ENCODE measurements at regions not wholly inside any gene's neighbourhood (a gene's known extent, or its start where the extent isn't known, plus 50 kb on each side); places are given as distances from the start of the nearest gene placed in this dataset.

- intact Hi-C loops (cut with micrococcal nuclease), result no loop called here
- no peak overlapping the region for H3K9ac ChIP-seq (ENCODE audit: low read length)
- 80% methylated on average over 1 of the region's 3 CpGs for WGBS (ENCODE audit: insufficient coverage)
Observed at GRCh38 chr3:95097493-95097892, 1034.6 kb downstream of the NSUN3 start.

GRCh38 chr3:95120921-95121320 lies 1058.1 kb downstream of the NSUN3 start:
- CTCF ChIA-PET, result no interaction called here
- ATAC-seq (ENCODE audit: low read depth) (no peak), DNase-seq (no peak)
- Histone ChIP-seq H3K36me3 (replicated peaks in 1 of 2; ENCODE audit: control extremely low read depth in 1 of 2, control insufficient read depth in 1 of 2, extremely low read depth in 1 of 2, insufficient read depth in 2 of 2, low read length in 1 of 2) (no peaks in the 10 kb centered on the region), H3K79me2 (ENCODE audit: control insufficient read depth, insufficient read depth, low read length) (no peaks in the 10 kb centered on the region), H3K4me1 (ENCODE audit: control insufficient read depth in 2 of 2, insufficient read depth in 2 of 2, low read length in 2 of 2) (no peaks in the 10 kb centered on the region), H3K9me3 (ENCODE audit: control extremely low read depth in 1 of 3, control insufficient read depth in 2 of 3, insufficient read depth in 1 of 3, low read length in 2 of 3) (peaks cover 0 to 4% (median 1%) of the 10 kb centered on the region in 3 donors), H3K27ac (ENCODE audit: low read length in 2 of 2) (no peak overlapping the region), H3K27me3 (replicated peaks in 1 of 4; ENCODE audit: control extremely low read depth in 1 of 4, control insufficient read depth in 3 of 4, insufficient read depth in 4 of 4, low read length in 3 of 4) (no peaks in the 10 kb centered on the region), H3K9ac (ENCODE audit: low read length) (no peak overlapping the region), H2AFZ (ENCODE audit: insufficient read depth, low read depth, low read length, poor library complexity, severe bottlenecking) (no peak overlapping the region), H3K4me2 (replicated peaks; ENCODE audit: low read depth, low read length, poor library complexity, severe bottlenecking) (no peak overlapping the region), H4K20me1 (ENCODE audit: control insufficient read depth, insufficient read depth, low read length, poor library complexity, severe bottlenecking) (no peaks in the 10 kb centered on the region), H3K4me3 (ENCODE audit: control extremely low read depth in 1 of 5, extremely low read depth in 1 of 5, insufficient read depth in 1 of 5, low read depth in 2 of 5, low read length in 4 of 5) (no peak overlapping the region)
- TF ChIP-seq EZH2 (IDR thresholded peaks at IDR 0.05; ENCODE audit: borderline replicate concordance, insufficient read depth, low read depth, low read length, poor library complexity, severe bottlenecking) (no peak), CTCF (IDR thresholded peaks at IDR 0.05) (no peak)
- POLR2A ChIA-PET, result no interaction called here
- Mint-ChIP-seq H3K27ac (no peak overlapping the region), H3K27me3 (no peaks in the 10 kb centered on the region), H3K4me3 (no peak overlapping the region), H3K4me1 (no peaks in the 10 kb centered on the region), H3K9me3 (ENCODE audit: insufficient read depth) (no peaks in the 10 kb centered on the region)
- WGBS (ENCODE audit: insufficient coverage), result 40% methylated on average over 1 of the region's 3 CpGs
- intact Hi-C loops (cut with micrococcal nuclease), result no loop called here

More at GRCh38 chr3:95097493-95097892, 1034.6 kb downstream of the NSUN3 start:
- no peak overlapping the region for H3K27ac Mint-ChIP-seq
- DNase-seq (no peak), ATAC-seq (ENCODE audit: low read depth) (no peak)
- Histone ChIP-seq H3K9me3 (ENCODE audit: control extremely low read depth in 1 of 3, control insufficient read depth in 2 of 3, insufficient read depth in 1 of 3, low read length in 2 of 3) (peaks cover 0 to 3% (median 0%) of the 10 kb centered on the region in 3 donors), H3K4me2 (replicated peaks; ENCODE audit: low read depth, low read length, poor library complexity, severe bottlenecking) (no peak overlapping the region), H3K36me3 (replicated peaks in 1 of 2; ENCODE audit: control extremely low read depth in 1 of 2, control insufficient read depth in 1 of 2, extremely low read depth in 1 of 2, insufficient read depth in 2 of 2, low read length in 1 of 2) (no peaks in the 10 kb centered on the region), H3K27ac (ENCODE audit: low read length in 2 of 2) (no peak overlapping the region), H3K4me1 (ENCODE audit: control insufficient read depth in 2 of 2, insufficient read depth in 2 of 2, low read length in 2 of 2) (no peaks in the 10 kb centered on the region), H3K79me2 (ENCODE audit: control insufficient read depth, insufficient read depth, low read length) (no peaks in the 10 kb centered on the region), H3K27me3 (replicated peaks in 1 of 4; ENCODE audit: control extremely low read depth in 1 of 4, control insufficient read depth in 3 of 4, insufficient read depth in 4 of 4, low read length in 3 of 4) (no peaks in the 10 kb centered on the region), H2AFZ (ENCODE audit: insufficient read depth, low read depth, low read length, poor library complexity, severe bottlenecking) (no peak overlapping the region), H3K4me3 (ENCODE audit: control extremely low read depth in 1 of 5, extremely low read depth in 1 of 5, insufficient read depth in 1 of 5, low read depth in 2 of 5, low read length in 4 of 5) (no peak overlapping the region), H4K20me1 (ENCODE audit: control insufficient read depth, insufficient read depth, low read length, poor library complexity, severe bottlenecking) (no peaks in the 10 kb centered on the region)
- TF ChIP-seq EZH2 (IDR thresholded peaks at IDR 0.05; ENCODE audit: borderline replicate concordance, insufficient read depth, low read depth, low read length, poor library complexity, severe bottlenecking) (no peak), CTCF (IDR thresholded peaks at IDR 0.05) (no peak)
- H3K9me3 Mint-ChIP-seq (ENCODE audit: insufficient read depth), result peaks cover 2% of the 10 kb centered on the region
- ChIA-PET POLR2A (no interaction called here), CTCF (no interaction called here)
- H3K4me1 Mint-ChIP-seq, result no peaks in the 10 kb centered on the region
- H3K27me3 Mint-ChIP-seq, result no peaks in the 10 kb centered on the region
- no peak overlapping the region for H3K4me3 Mint-ChIP-seq

Data from B cell (primary cell).